ENCODE measurements at regions not wholly inside any gene's neighbourhood (a gene's known extent, or its start where the extent isn't known, plus 50 kb on each side); places are given as distances from the start of the nearest gene placed in this dataset.

- no peak for TF ChIP-seq POLR2A (IDR thresholded peaks at IDR 0.05)
- TF ChIP-seq, protein P1, sequence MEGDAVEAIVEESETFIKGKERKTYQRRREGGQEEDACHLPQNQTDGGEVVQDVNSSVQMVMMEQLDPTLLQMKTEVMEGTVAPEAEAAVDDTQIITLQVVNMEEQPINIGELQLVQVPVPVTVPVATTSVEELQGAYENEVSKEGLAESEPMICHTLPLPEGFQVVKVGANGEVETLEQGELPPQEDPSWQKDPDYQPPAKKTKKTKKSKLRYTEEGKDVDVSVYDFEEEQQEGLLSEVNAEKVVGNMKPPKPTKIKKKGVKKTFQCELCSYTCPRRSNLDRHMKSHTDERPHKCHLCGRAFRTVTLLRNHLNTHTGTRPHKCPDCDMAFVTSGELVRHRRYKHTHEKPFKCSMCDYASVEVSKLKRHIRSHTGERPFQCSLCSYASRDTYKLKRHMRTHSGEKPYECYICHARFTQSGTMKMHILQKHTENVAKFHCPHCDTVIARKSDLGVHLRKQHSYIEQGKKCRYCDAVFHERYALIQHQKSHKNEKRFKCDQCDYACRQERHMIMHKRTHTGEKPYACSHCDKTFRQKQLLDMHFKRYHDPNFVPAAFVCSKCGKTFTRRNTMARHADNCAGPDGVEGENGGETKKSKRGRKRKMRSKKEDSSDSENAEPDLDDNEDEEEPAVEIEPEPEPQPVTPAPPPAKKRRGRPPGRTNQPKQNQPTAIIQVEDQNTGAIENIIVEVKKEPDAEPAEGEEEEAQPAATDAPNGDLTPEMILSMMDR (IDR thresholded peaks at IDR 0.05): no peak
Measured at GRCh38 chr1:36572906-36573305, 90.2 kb upstream of the CSF3R start.

Measured in heart left ventricle (tissue), 13 donors.